Loucy (cell line): ENCODE measurements at regions not wholly inside any gene's neighbourhood (a gene's known extent, or its start where the extent isn't known, plus 50 kb on each side); places are given as distances from the start of the nearest gene placed in this dataset.

Experiments
- H2AFZ ChIP-seq: fragments of 200-600 bp; sonication (generic); 2 replicates; pipeline ENCODE4 v1.6.0; 2016; ENCODE audit warnings: antibody characterized with exemption, mild to moderate bottlenecking, low read length, moderate library complexity
- H3F3A ChIP-seq: fragments of 200-600 bp; 2 replicates; pipeline ENCODE4 v1.6.0; 2016; ENCODE audit warnings: antibody characterized with exemption, low read depth, mild to moderate bottlenecking
- H3K27me3 ChIP-seq: fragments of 200-600 bp; sonication (generic); 2 replicates; pipeline ENCODE4 v1.6.1; 2014; ENCODE audit warnings: low read length, mild to moderate bottlenecking; ENCODE audit not compliant: insufficient read depth, poor library complexity, severe bottlenecking
- H3K36me3 ChIP-seq: fragments of 200-600 bp; sonication (generic); 2 replicates; pipeline ENCODE4 v1.6.1; 2016; ENCODE audit warnings: low read length; ENCODE audit not compliant: insufficient read depth
- H3K4me1 ChIP-seq: fragments of 200-600 bp; sonication (generic); 2 replicates; pipeline ENCODE4 v1.5.1; 2014; ENCODE audit warnings: low read length, mild to moderate bottlenecking; ENCODE audit not compliant: insufficient read depth, poor library complexity, severe bottlenecking
- H3K4me2 ChIP-seq: fragments of 200-600 bp; sonication (generic); 2 replicates; pipeline ENCODE4 v1.6.0; 2014; ENCODE audit warnings: antibody characterized with exemption, low read length, low read depth, mild to moderate bottlenecking; ENCODE audit not compliant: poor library complexity, severe bottlenecking
- H3K4me3 ChIP-seq: fragments of 200-600 bp; sonication (generic); 2 replicates; pipeline ENCODE4 v1.5.1; 2014; ENCODE audit warnings: low read length, mild to moderate bottlenecking, mixed read lengths; ENCODE audit not compliant: poor library complexity, severe bottlenecking
- H3K79me2 ChIP-seq: fragments of 200-600 bp; sonication (generic); 2 replicates; pipeline ENCODE4 v1.6.1; 2014; ENCODE audit warnings: low read length; ENCODE audit not compliant: insufficient read depth
- H3K9ac ChIP-seq: fragments of 200-600 bp; sonication (generic); 2 replicates; pipeline ENCODE4 v1.6.0; 2014; ENCODE audit warnings: mild to moderate bottlenecking, low read depth, low read length, moderate library complexity; ENCODE audit not compliant: poor library complexity, severe bottlenecking
- H3K9me2 ChIP-seq: fragments of 200-600 bp; sonication (generic); replicated peaks from 2 replicates; pipeline ENCODE4 v1.6.1; 2016; ENCODE audit warnings: low read depth, low read length, mixed read lengths
- H3K9me3 ChIP-seq: fragments of 200-600 bp; sonication (generic); 2 replicates; pipeline ENCODE4 v1.6.1; 2014; ENCODE audit warnings: mild to moderate bottlenecking, antibody characterized with exemption, low read length, low read depth; ENCODE audit not compliant: insufficient read depth
- H4K20me1 ChIP-seq: fragments of 200-600 bp; sonication (generic); 2 replicates; pipeline ENCODE4 v1.6.0; 2014; ENCODE audit warnings: antibody characterized with exemption, low read length, mild to moderate bottlenecking; ENCODE audit not compliant: insufficient read depth, poor library complexity, severe bottlenecking
- CTCF ChIP-seq: fragments of 200-600 bp; sonication (generic); conservative IDR thresholded peaks from 2 replicates; pipeline ENCODE4 v1.5.1; 2014; ENCODE audit warnings: mild to moderate bottlenecking, antibody characterized with exemption, low read length
- EZH2phosphoT487 ChIP-seq: fragments of 200-600 bp; IDR thresholded peaks from 2 replicates; pipeline ENCODE4 v1.6.1; 2018; ENCODE audit warnings: antibody characterized with exemption, mild to moderate bottlenecking, moderate library complexity, borderline replicate concordance

- Histone ChIP-seq H3K4me1 (no peaks in the 10 kb centered on the region), H3K27me3 (no peaks in the 10 kb centered on the region), H3K9me3 (no peaks in the 10 kb centered on the region), H3K79me2 (no peaks in the 10 kb centered on the region), H3K36me3 (no peaks in the 10 kb centered on the region), H3F3A (no peaks in the 10 kb centered on the region), H2AFZ (no peak overlapping the region), H3K4me3 (no peak overlapping the region), H3K9ac (no peak overlapping the region), H4K20me1 (no peaks in the 10 kb centered on the region), H3K9me2 (no peaks in the 10 kb centered on the region), H3K4me2 (no peak overlapping the region)
- TF ChIP-seq CTCF (no peak), EZH2phosphoT487 (no peak)
These were observed 1231.1 kb upstream of the CELF2 start for GRCh38 chr10:9786576-9786975.

GRCh38 chr10:9789996-9790395 is 1227.7 kb upstream of the CELF2 start:
- TF ChIP-seq EZH2phosphoT487 (no peak), CTCF (no peak)
- H3K9me2 ChIP-seq = no peaks in the 10 kb centered on the region
- no peaks in the 10 kb centered on the region for H3K27me3 ChIP-seq
- no peaks in the 10 kb centered on the region for H3K79me2 ChIP-seq
- H3F3A ChIP-seq = no peaks in the 10 kb centered on the region
- no peaks in the 10 kb centered on the region for H4K20me1 ChIP-seq
- H3K4me2 ChIP-seq = no peak overlapping the region
- H3K36me3 ChIP-seq = no peaks in the 10 kb centered on the region
- no peaks in the 10 kb centered on the region for H3K4me1 ChIP-seq
- no peaks in the 10 kb centered on the region for H3K9me3 ChIP-seq
- H3K9ac ChIP-seq = no peak overlapping the region
- H2AFZ ChIP-seq = no peak overlapping the region
- H3K4me3 ChIP-seq = no peak overlapping the region

GRCh38 chr10:9792181-9792580 is 1225.5 kb upstream of the CELF2 start:
- Histone ChIP-seq H3K4me2 (no peak overlapping the region), H3K4me1 (no peaks in the 10 kb centered on the region), H3K9me3 (no peaks in the 10 kb centered on the region), H3K27me3 (no peaks in the 10 kb centered on the region), H3K36me3 (no peaks in the 10 kb centered on the region), H3K79me2 (no peaks in the 10 kb centered on the region), H2AFZ (no peak overlapping the region), H4K20me1 (no peaks in the 10 kb centered on the region), H3K9me2 (no peaks in the 10 kb centered on the region), H3F3A (no peaks in the 10 kb centered on the region), H3K4me3 (no peak overlapping the region), H3K9ac (no peak overlapping the region)
- no peak for TF ChIP-seq CTCF
- TF ChIP-seq EZH2phosphoT487 = no peak
